ENCODE measurements at regions not wholly inside any gene's neighbourhood (a gene's known extent, or its start where the extent isn't known, plus 50 kb on each side); places are given as distances from the start of the nearest gene placed in this dataset.

- POLR2A ChIA-PET, result interaction anchor here (0.5 kb wide), 1 partner anchor 601 kb away, joined by 6 read pairs; no protein-coding TSS in a partner anchor
- CTCF ChIA-PET, result no interaction called here
These were observed 336.4 kb upstream of the MPDZ start for GRCh38 chr9:13615660-13616490.

- ChIA-PET POLR2A (no interaction called here), CTCF (no interaction called here)
These were observed 334.6 kb upstream of the MPDZ start for GRCh38 chr9:13614060-13614459.

- CTCF ChIA-PET, result no interaction called here
- POLR2A ChIA-PET, result no interaction called here
These were observed 333.8 kb upstream of the MPDZ start for GRCh38 chr9:13613296-13613695.

- ChIA-PET CTCF (no interaction called here), POLR2A (no interaction called here)
These were observed 329.0 kb upstream of the MPDZ start for GRCh38 chr9:13608451-13608850.

GRCh38 chr9:13607481-13608441, 328.3 kb upstream of the MPDZ start:
- POLR2A ChIA-PET, result no interaction called here
- CTCF ChIA-PET, result no interaction called here

GRCh38 chr9:13606586-13606985, 327.1 kb upstream of the MPDZ start:
- ChIA-PET CTCF (no interaction called here), POLR2A (no interaction called here)

- POLR2A ChIA-PET, result no interaction called here
- CTCF ChIA-PET, result no interaction called here
These were observed 324.4 kb upstream of the MPDZ start for GRCh38 chr9:13603921-13604320.

GRCh38 chr9:13598738-13599137, 319.2 kb upstream of the MPDZ start:
- POLR2A ChIA-PET, result no interaction called here
- CTCF ChIA-PET, result no interaction called here

- CTCF ChIA-PET, result no interaction called here
- POLR2A ChIA-PET, result no interaction called here
These were observed 317.9 kb upstream of the MPDZ start for GRCh38 chr9:13597427-13597826.

GRCh38 chr9:13597004-13597403, 317.5 kb upstream of the MPDZ start:
- ChIA-PET POLR2A (no interaction called here), CTCF (no interaction called here)

- ChIA-PET POLR2A (no interaction called here), CTCF (no interaction called here)
These were observed 317.0 kb upstream of the MPDZ start for GRCh38 chr9:13596383-13596970.

GRCh38 chr9:13590996-13591395, 311.5 kb upstream of the MPDZ start:
- ChIA-PET POLR2A (no interaction called here), CTCF (no interaction called here)

GRCh38 chr9:13589034-13589737, 309.7 kb upstream of the MPDZ start:
- POLR2A ChIA-PET, result no interaction called here
- CTCF ChIA-PET, result no interaction called here

GRCh38 chr9:13588151-13589033, 308.9 kb upstream of the MPDZ start:
- POLR2A ChIA-PET, result no interaction called here
- CTCF ChIA-PET, result no interaction called here

- CTCF ChIA-PET, result no interaction called here
These were observed 308.1 kb upstream of the MPDZ start for GRCh38 chr9:13587571-13587970.

GRCh38 chr9:13586587-13587374, 307.3 kb upstream of the MPDZ start:
- ChIA-PET POLR2A (no interaction called here), CTCF (interaction anchor here (0.7 kb wide), 1 partner anchor 710 kb away, joined by 3 read pairs; no protein-coding TSS in a partner anchor)

More at GRCh38 chr9:13587571-13587970, 308.1 kb upstream of the MPDZ start:
- POLR2A ChIA-PET, result no interaction called here

- ChIA-PET POLR2A (no interaction called here), CTCF (no interaction called here)
These were observed 301.3 kb upstream of the MPDZ start for GRCh38 chr9:13580760-13581159.

GRCh38 chr9:13580131-13580530, 300.6 kb upstream of the MPDZ start:
- ChIA-PET CTCF (no interaction called here), POLR2A (no interaction called here)

Data from activated CD8-positive, alpha-beta memory T cell treated with anti-CD3 and anti-CD28 coated beads for 36 hours (primary cell).